Esophagus squamous epithelium (tissue), 4 donors: ENCODE measurements at regions not wholly inside any gene's neighbourhood (a gene's known extent, or its start where the extent isn't known, plus 50 kb on each side); places are given as distances from the start of the nearest gene placed in this dataset.

ENCODE experiments used
- POLR2A ChIP-seq, 4 donors: fragments of 450-650 bp; IDR thresholded peaks; one replicate each; pipeline ENCODE4 v1.6.1; 2017; ENCODE audit warnings: antibody characterized with exemption in 4 of 4, mild to moderate bottlenecking in 4 of 4, moderate library complexity in 3 of 4
- TF ChIP-seq, protein P1 (sequence below), 6 experiments: fragments of 450-650 bp in 4 of 6; fragments of 200-600 bp in 2 of 6; sonication (generic) in 2 of 6; IDR thresholded peaks; one replicate each; pipeline ENCODE4 v1.5.1; 2016 to 2019; ENCODE audit warnings: antibody characterized with exemption in 6 of 6, mild to moderate bottlenecking in 4 of 6, moderate library complexity in 4 of 6

DNA sequence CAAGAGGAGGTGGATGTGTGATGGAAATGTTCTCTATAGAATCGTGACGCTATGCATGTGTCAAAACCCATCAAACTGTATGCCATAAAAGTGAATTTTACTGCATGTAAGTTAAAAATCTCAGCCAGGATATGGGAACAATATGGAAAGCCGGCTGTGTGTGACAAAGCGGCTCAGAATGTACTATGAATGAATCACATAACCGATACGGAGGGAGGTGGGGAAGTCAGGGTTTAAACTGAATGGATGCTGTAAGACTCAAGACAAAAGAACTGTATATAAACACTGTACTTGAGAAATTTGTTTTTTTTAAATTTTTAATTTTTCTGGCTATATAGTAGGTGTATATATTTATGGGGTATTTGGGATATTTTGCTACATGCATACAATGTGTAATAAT is 111.6 kb upstream of the PDE4B start:
- TF ChIP-seq, protein P1, sequence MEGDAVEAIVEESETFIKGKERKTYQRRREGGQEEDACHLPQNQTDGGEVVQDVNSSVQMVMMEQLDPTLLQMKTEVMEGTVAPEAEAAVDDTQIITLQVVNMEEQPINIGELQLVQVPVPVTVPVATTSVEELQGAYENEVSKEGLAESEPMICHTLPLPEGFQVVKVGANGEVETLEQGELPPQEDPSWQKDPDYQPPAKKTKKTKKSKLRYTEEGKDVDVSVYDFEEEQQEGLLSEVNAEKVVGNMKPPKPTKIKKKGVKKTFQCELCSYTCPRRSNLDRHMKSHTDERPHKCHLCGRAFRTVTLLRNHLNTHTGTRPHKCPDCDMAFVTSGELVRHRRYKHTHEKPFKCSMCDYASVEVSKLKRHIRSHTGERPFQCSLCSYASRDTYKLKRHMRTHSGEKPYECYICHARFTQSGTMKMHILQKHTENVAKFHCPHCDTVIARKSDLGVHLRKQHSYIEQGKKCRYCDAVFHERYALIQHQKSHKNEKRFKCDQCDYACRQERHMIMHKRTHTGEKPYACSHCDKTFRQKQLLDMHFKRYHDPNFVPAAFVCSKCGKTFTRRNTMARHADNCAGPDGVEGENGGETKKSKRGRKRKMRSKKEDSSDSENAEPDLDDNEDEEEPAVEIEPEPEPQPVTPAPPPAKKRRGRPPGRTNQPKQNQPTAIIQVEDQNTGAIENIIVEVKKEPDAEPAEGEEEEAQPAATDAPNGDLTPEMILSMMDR (IDR thresholded peaks at IDR 0.05), result no peak
- TF ChIP-seq POLR2A (IDR thresholded peaks at IDR 0.05), result no peak
